Activated CD8-positive, alpha-beta memory T cell treated with anti-CD3 and anti-CD28 coated beads for 48 hours (primary cell): ENCODE measurements at regions not wholly inside any gene's neighbourhood (a gene's known extent, or its start where the extent isn't known, plus 50 kb on each side); places are given as distances from the start of the nearest gene placed in this dataset.
"Not testable (repeated sequence)": the region's sequence is repeated elsewhere in the genome, so short reads cannot be mapped to it uniquely, and the experiment has no call there.

ENCODE experiments used
- DNase-seq, 3 experiments: peaks; one replicate each; pipeline ENCODE4 v3.0.0-alpha.2; 2020; ENCODE audit warnings: low read depth in 2 of 3, low spot score in 2 of 3

DNA sequence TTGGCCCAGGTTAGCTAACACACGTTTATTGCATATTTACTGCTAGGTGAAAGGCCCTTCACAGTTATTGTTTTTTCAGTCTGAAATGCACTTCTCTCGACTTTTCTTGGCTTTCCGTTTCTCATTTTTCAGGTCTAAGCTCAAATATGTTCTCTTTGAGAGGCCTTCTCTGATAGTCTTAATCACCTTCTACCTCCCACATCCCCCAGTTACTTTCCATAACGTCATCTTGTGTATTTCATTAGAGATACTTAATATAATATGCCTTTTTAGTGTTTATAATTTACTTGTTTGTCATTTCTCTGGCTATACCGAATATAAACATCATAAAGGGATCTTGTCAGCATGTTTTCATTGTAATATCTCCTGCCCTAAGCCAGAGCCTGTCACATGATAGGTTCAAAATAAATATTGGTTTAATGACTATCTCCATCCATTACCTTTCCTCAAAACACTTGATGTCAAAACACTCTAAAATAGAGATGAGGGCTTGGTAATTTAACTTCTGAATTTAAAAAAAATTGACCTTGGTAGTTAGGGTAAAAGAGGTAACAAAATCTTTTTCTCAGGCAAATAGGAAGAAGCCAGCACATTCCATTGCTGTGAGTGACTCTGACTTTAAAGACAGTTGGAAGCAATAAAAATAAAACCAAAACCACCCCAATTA is 168.6 kb upstream of the RFC3 start:
- no peak for DNase-seq

DNA sequence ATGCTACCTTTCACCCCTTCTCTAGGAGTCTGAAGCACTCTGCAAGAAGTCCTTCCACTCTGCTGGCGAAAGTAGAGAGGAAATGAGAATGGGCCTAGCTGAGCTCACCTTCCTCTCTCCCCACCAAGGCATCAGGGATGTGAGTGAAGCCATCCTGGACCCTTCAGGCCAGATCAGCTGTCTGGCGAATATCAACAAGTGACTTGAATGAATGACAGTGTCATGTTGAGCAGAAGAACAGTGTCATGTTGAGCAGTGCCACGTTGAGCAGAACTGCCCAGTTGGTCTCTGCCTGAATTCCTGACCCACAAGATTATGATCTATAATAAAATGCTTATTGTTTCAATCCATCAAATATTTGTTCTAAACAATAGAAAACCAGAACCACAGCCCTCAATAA is 166.2 kb upstream of the RFC3 start:
- DNase-seq = no peak

DNA sequence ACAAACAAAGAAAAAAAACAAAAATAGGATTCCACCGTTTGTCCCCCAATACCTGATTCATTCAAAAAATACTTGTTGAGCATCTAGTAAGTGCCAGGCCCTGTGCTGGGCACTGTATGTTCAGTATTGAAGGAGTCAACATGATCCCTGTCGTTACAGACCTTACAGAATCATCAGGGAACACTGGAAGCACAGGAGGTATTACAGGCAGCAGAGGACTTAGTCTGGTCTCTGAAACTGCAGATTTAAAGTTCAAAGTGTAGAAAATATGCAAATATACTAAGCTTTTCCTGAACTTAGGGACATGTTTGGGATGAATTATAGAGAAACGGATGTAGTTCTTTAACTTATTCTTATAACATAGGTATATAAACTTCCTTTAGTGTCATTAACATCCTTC is 160.7 kb upstream of the RFC3 start:
- no peak for DNase-seq

- no peak for DNase-seq
These were observed 158.5 kb upstream of the RFC3 start for GRCh38 chr13:33659466-33659865.

DNA sequence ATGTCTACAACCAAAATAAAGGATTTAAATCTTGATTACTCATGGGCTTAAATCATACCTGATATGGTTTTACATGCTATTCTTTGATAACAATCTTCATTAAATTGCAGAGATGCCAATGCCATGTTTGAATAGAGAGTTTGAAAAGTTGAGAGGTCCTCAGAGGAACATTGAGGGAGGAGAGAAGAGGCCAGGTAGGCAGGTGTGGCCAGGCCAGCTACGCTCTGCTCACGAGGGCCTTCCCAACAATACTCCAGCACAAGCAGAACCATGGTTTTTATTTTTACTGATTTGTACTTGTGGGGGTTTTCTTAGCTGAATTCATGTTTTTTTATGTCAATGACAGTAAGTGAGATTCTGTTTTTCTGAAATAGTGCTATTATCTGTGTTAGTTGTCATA is 158.1 kb upstream of the RFC3 start:
- no peak for DNase-seq

DNA sequence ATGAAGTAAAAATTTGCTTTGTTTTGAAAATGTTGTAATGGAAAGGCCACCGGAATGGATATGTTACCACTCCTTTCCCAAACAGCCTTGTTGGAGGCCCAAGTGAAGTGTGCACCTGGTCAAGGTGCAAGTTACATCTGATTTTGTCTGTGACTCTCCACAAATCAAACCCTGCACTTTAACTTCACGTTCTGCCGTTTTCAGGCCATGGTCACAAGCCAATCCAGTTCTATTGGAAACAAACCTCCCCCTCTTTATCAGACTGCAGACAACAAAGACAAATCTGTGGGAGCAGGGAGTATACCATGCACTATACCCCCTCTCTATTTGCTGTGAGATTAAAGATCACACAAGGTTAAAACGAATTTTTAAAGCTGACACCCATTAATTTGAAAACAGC is 155.6 kb upstream of the RFC3 start:
- no peak for DNase-seq

GRCh38 chr13:33665626-33666175 is 152.2 kb upstream of the RFC3 start:
- DNase-seq = no peak

DNA sequence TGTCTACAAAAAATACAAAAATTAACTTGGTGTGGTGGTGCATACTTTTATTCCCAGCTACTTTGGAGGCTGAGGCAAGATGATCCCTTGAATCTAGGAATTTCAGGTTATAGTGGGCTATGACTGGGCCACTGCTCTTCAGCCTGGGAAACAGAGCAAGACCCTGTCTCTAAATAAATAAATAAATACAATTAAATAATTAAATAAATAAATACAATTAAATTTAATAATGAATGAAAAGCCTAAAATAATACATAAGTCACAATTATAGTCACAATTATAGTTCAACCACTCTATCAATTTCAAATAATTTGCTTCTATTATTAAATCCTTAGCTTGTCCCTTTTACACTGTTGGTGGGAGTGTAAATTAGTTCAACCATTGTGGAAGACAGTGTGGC is 146.4 kb upstream of the RFC3 start:
- DNase-seq = no peak

DNA sequence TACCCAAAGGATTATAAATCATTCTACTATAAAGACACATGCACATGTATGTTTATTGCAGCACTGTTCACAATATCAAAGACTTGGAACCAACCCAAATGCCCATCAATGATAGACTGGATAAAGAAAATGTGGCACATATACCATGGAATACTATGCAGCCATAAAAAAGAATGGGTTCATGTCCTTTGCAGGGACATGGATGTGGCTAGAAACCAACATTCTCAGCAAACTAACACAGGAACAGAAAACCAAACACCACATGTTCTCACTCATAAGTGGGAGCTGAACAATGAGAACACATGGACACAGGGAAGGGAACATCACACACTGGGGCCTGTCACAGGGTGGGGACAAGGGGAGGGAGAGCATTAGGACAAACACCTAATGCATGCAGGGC is 145.9 kb upstream of the RFC3 start:
- not testable (repeated sequence) for DNase-seq

DNA sequence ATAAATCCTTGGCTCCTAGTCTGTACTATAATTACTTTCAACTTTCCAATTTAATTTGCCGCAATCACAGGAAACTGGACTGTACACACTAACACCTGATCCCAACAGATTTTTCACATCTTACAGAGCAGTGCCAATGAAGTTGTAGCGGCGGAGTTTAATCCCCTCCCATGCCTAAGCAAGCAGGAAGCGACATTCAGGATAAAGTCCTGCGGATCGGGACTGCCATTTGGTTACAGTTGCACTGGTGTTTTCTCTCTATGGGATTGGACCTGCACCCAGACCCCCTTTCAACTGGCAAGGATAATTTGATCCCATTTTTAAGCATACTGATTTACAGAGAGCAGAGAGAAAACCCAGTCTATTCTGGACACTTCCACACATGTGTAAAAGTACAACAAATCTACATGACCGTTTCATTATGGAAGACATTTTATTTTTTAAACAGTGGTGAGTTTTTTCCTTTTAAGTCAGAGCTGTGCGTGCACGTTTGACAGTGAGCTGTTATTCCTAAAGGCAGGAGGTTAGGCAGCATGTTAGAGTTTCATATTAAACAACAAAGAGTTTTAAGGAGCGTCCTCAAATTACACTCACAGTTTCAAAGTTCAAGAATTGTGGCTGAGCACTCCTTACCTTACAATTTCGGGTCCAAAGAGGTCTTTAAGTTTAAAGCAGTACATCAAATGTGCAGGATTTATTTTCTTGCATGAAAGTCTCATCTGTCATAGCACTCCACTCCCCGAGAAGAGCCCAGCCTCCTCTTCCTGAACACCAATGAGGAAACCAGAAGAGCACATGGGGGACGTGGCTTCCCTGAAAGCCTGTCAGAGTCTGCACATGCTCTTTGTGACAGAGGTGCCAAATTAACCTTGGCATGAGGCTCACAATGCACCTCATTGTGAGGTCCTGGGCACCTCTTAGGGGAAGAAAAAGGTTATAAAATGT is 141.6 kb upstream of the RFC3 start:
- no peak for DNase-seq

DNA sequence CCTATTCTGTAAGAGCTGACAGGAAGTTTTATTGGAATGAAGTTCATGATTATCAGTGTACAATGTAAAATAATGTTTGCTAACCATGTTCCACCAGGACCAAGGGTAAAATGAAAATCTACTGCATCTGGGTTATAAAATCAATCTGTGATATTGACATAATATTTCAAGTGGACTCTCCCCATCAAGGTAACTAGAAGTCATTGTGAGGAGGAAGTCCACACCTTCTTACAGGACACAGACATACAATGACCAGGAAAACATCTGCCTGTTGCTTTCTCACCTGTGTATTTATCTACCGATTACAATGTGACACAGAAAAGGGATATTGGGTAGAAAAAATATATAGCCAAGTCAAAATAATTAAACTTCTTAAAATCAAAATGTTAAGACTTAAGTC is 140.7 kb upstream of the RFC3 start:
- no peak for DNase-seq

GRCh38 chr13:33678084-33678483 is 139.9 kb upstream of the RFC3 start:
- DNase-seq = no peak

- DNase-seq = peak in 2 of 3 experiments; percentile 40 to 44
These were observed 138.9 kb upstream of the RFC3 start for GRCh38 chr13:33678906-33679657.

- DNase-seq = no peak
These were observed 138.3 kb upstream of the RFC3 start for GRCh38 chr13:33679658-33680012.

DNA sequence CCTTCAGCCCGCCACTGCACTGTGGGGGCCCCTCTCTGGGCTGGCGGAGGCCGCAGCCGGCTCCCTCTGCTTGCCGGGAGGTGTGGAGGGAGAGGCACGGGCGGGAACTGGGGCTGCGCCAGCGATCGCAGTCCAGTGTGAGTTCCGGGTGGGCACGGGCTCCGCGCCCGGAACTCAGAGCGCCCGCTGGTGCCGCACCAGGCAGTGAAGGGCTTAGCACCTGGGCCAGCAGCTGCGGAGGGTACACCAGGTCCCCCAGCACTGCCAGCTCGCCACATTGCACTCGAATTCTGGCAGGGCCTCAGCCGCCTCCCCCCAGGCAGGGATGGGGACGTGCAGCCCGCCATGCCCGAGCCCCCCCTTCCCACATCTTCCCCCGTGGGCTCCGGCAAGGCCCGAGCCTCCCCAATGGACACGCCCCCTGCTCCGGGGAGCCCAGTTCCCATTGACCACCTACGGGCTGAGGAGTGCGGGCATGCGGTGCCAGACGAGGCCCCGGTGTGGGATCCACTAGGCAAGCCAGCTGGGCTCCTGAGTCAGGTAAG is 135.9 kb upstream of the RFC3 start:
- no peak for DNase-seq

- not testable (repeated sequence) for DNase-seq
These were observed 135.3 kb upstream of the RFC3 start for GRCh38 chr13:33682646-33683045.

DNA sequence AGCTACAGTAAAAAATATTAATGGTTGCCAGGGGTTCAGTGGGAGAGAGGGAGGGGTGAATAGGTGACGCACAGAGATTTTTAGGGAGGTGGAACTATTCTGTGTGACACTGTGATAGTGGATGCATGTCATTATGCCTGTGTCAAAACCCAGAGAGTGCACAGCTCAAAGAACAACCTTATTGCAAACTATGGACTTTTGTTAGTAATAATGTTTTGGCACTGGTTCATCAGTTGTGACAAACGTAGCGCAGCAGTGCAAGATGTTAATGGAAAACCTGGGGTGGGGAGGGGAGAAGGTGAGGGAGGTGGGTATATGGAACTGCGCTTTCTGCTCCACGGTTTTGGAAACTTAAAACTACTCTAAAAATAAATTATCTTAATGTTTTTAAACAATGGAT is 134.6 kb upstream of the RFC3 start:
- no peak for DNase-seq

DNA sequence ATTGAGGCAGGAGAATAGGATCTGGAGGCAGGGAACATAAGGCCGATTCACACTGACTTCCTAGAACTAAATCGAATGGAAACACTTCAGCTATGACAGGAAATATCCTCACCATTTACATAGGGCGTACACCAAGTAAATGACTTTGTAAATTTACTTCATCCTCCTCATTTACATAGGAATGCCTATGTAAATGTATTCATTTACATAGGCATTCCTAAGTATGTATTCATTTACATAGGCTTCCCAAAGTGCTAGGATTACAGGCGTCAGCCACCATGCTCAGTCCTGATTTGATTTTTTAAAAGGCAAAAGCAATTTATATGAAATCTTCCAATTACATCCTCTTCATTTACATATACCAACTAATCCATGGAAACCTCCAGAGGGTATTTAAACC is 133.1 kb upstream of the RFC3 start:
- DNase-seq = no peak

- DNase-seq = no peak
These were observed 131.0 kb upstream of the RFC3 start for GRCh38 chr13:33686772-33687480.

DNA sequence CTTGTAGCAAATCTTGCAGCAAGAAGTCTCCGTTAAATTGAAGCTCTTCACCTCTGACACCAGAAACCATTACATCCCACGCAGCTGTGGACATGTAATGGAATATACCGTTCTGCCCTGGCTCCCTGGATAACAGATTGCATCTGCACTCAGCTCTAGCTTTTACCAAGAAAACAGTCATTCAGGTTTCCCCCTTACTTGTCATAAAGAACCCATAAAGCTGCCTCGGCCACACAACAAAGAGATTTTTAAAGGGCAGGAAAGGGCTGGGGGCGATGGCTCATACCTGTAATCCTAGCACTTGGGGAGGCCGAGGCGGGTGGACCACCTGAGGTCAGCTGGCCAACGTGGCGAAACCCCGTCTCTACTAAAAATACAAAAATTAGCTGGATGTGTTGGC is 127.6 kb upstream of the RFC3 start:
- DNase-seq = no peak

- no peak for DNase-seq
These were observed 126.0 kb upstream of the RFC3 start for GRCh38 chr13:33691980-33692379.
